B cell (primary cell): ENCODE measurements at regions not wholly inside any gene's neighbourhood (a gene's known extent, or its start where the extent isn't known, plus 50 kb on each side); places are given as distances from the start of the nearest gene placed in this dataset.

Experiments used
- EZH2 ChIP-seq: IDR thresholded peaks from 2 replicates; pipeline ENCODE4 v1.6.1; 2012; ENCODE audit warnings: borderline replicate concordance, low read depth, mild to moderate bottlenecking, moderate library complexity, low read length; ENCODE audit not compliant: insufficient read depth, poor library complexity, severe bottlenecking
- TF ChIP-seq, protein P1 (sequence below): fragments of 200-600 bp; IDR thresholded peaks from one replicate; pipeline ENCODE4 v1.8.0; 2022; ENCODE audit warnings: antibody characterized with exemption, mild to moderate bottlenecking

GRCh38 chr3:26246901-26247300 is 375.7 kb upstream of the LRRC3B start:
- TF ChIP-seq, protein P1, sequence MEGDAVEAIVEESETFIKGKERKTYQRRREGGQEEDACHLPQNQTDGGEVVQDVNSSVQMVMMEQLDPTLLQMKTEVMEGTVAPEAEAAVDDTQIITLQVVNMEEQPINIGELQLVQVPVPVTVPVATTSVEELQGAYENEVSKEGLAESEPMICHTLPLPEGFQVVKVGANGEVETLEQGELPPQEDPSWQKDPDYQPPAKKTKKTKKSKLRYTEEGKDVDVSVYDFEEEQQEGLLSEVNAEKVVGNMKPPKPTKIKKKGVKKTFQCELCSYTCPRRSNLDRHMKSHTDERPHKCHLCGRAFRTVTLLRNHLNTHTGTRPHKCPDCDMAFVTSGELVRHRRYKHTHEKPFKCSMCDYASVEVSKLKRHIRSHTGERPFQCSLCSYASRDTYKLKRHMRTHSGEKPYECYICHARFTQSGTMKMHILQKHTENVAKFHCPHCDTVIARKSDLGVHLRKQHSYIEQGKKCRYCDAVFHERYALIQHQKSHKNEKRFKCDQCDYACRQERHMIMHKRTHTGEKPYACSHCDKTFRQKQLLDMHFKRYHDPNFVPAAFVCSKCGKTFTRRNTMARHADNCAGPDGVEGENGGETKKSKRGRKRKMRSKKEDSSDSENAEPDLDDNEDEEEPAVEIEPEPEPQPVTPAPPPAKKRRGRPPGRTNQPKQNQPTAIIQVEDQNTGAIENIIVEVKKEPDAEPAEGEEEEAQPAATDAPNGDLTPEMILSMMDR, result no peak
- TF ChIP-seq EZH2, result no peak
